Esophagus muscularis mucosa (tissue), 4 donors: ENCODE measurements at regions not wholly inside any gene's neighbourhood (a gene's known extent, or its start where the extent isn't known, plus 50 kb on each side); places are given as distances from the start of the nearest gene placed in this dataset.

Source experiments
- EP300 ChIP-seq: sonication (generic); formaldehyde crosslinking; IDR thresholded peaks from one replicate; pipeline ENCODE4 v1.6.1; 2017; ENCODE audit warnings: antibody characterized with exemption
- POLR2A ChIP-seq: fragments of 450-650 bp; IDR thresholded peaks from one replicate; pipeline ENCODE4 v1.6.1; 2017; ENCODE audit warnings: antibody characterized with exemption, moderate library complexity, mild to moderate bottlenecking, low read depth
- POLR2AphosphoS5 ChIP-seq, 2 donors: sonication (generic); formaldehyde crosslinking; IDR thresholded peaks; one replicate each; pipeline ENCODE4 v1.6.1; 2017; ENCODE audit warnings: antibody characterized with exemption in 2 of 2
- TF ChIP-seq, protein P1 (sequence below), 3 experiments: fragments of 200-600 bp in 2 of 3; fragments of 450-650 bp in 1 of 3; sonication (generic) in 2 of 3; IDR thresholded peaks; one replicate each; pipeline ENCODE4 v1.5.1; 2017 to 2019; ENCODE audit warnings: antibody characterized with exemption in 3 of 3, mild to moderate bottlenecking in 2 of 3, moderate library complexity in 1 of 3

GRCh38 chr3:152638707-152639450 lies 196.1 kb upstream of the P2RY1 start:
- TF ChIP-seq POLR2AphosphoS5 (IDR thresholded peaks at IDR 0.05) (no peak), EP300 (no peak), POLR2A (no peak)
- TF ChIP-seq, protein P1, sequence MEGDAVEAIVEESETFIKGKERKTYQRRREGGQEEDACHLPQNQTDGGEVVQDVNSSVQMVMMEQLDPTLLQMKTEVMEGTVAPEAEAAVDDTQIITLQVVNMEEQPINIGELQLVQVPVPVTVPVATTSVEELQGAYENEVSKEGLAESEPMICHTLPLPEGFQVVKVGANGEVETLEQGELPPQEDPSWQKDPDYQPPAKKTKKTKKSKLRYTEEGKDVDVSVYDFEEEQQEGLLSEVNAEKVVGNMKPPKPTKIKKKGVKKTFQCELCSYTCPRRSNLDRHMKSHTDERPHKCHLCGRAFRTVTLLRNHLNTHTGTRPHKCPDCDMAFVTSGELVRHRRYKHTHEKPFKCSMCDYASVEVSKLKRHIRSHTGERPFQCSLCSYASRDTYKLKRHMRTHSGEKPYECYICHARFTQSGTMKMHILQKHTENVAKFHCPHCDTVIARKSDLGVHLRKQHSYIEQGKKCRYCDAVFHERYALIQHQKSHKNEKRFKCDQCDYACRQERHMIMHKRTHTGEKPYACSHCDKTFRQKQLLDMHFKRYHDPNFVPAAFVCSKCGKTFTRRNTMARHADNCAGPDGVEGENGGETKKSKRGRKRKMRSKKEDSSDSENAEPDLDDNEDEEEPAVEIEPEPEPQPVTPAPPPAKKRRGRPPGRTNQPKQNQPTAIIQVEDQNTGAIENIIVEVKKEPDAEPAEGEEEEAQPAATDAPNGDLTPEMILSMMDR (IDR thresholded peaks at IDR 0.05) = no peak
